ENCODE measurements at regions not wholly inside any gene's neighbourhood (a gene's known extent, or its start where the extent isn't known, plus 50 kb on each side); places are given as distances from the start of the nearest gene placed in this dataset.

DNA sequence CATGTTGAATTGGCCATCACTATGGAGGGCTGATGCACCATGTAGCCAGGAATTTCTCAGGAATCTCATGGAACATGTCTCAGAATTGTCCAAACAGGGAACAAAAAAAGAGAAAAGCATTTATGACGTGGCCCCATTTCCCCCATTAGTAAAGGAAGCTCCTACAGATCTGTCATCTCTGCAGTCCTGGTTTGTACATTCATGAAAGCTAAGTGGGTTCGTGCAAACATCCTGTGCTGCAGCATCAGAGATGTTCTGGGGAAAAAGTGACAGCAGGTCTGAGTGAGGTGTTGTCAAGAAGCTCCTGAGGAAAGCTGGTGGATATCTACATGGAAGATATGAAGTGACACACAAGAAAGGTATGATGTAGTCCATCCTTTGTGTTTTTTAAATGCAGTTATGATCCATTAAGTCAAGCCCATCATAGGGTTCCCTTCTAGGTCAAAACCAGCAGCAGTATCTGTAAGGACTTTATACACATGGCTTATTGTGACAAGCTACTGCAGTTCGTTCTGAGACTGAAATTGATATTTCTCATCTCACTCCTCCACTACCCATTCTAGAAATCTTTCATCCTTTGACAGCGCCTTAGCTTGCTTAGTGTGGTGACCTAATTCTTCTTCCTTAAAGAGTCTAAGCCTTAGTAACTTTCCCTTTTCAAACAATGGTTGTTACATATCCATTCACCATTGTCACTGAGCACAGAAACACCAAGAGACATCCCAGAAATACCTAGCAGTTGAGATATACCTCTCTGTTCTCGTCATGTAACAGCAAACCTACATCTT, 200.0 kb upstream of the TCF21 start:
- DNase-seq (ENCODE audit: low spot score), result no peak
- ChIA-PET CTCF (no interaction called here), POLR2A (ENCODE audit: low non-redundant PET) (no interaction called here)
- Histone ChIP-seq H3K27me3 (replicated peaks; ENCODE audit: insufficient read depth, low read depth, low read length, poor library complexity) (peaks cover 80% of the 10 kb centered on the region), H3K4me1 (ENCODE audit: insufficient read depth, low read length, poor library complexity, severe bottlenecking) (no peaks in the 10 kb centered on the region), H3K36me3 (ENCODE audit: insufficient read depth, low read length, poor library complexity, severe bottlenecking) (no peaks in the 10 kb centered on the region), H3K27ac (ENCODE audit: low read depth, low read length, poor library complexity, severe bottlenecking) (no peak overlapping the region), H3K4me3 (ENCODE audit: low read depth, low read length, poor library complexity, severe bottlenecking) (no peak overlapping the region), H3K9me3 (ENCODE audit: low read depth, low read length, poor library complexity, severe bottlenecking) (no peaks in the 10 kb centered on the region)
- TF ChIP-seq EZH2 (IDR thresholded peaks at IDR 0.05; ENCODE audit: borderline replicate concordance, low read depth, low read length, poor library complexity, severe bottlenecking), result no peak
- TF ChIP-seq, protein P1, sequence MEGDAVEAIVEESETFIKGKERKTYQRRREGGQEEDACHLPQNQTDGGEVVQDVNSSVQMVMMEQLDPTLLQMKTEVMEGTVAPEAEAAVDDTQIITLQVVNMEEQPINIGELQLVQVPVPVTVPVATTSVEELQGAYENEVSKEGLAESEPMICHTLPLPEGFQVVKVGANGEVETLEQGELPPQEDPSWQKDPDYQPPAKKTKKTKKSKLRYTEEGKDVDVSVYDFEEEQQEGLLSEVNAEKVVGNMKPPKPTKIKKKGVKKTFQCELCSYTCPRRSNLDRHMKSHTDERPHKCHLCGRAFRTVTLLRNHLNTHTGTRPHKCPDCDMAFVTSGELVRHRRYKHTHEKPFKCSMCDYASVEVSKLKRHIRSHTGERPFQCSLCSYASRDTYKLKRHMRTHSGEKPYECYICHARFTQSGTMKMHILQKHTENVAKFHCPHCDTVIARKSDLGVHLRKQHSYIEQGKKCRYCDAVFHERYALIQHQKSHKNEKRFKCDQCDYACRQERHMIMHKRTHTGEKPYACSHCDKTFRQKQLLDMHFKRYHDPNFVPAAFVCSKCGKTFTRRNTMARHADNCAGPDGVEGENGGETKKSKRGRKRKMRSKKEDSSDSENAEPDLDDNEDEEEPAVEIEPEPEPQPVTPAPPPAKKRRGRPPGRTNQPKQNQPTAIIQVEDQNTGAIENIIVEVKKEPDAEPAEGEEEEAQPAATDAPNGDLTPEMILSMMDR (conservative IDR thresholded peaks at IDR 0.05; ENCODE audit: low read depth, low read length), result no peak
- no TSS peak for BruUV-seq (replicated peaks)
- intact Hi-C loops (cut with micrococcal nuclease; ENCODE audit: unreplicated experiment), result no loop called here

- intact Hi-C loops (cut with micrococcal nuclease; ENCODE audit: unreplicated experiment), result no loop called here
- CTCF ChIA-PET, result no interaction called here
Measured at GRCh38 chr6:133689863-133690262, 199.1 kb upstream of the TCF21 start.

DNA sequence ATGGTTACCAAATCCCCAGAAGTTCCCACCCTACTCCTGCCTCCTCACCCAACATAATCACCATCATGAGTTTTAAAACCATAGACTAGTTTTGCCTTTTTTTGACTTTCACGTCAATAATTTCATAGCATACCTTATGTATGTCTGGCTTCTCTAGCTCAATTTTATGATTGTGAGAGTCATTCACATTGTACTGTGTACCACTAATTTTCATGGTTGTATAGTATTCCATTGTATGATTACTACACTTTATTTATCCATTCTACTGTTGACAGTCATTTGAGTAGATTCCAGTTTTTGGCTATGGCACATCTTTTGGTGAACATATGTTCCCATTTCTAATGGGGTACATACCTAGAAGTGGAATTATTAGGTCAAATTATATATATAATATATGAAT, 195.3 kb upstream of the TCF21 start:
- DNase-seq (ENCODE audit: low spot score), result no peak
- ChIA-PET POLR2A (ENCODE audit: low non-redundant PET) (no interaction called here), CTCF (no interaction called here)
- no TSS peak for BruUV-seq (replicated peaks)
- Histone ChIP-seq H3K4me3 (ENCODE audit: low read depth, low read length, poor library complexity, severe bottlenecking) (no peak overlapping the region), H3K9me3 (ENCODE audit: low read depth, low read length, poor library complexity, severe bottlenecking) (no peaks in the 10 kb centered on the region), H3K27me3 (replicated peaks; ENCODE audit: insufficient read depth, low read depth, low read length, poor library complexity) (peaks cover 71% of the 10 kb centered on the region), H3K27ac (ENCODE audit: low read depth, low read length, poor library complexity, severe bottlenecking) (no peak overlapping the region), H3K36me3 (ENCODE audit: insufficient read depth, low read length, poor library complexity, severe bottlenecking) (no peaks in the 10 kb centered on the region), H3K4me1 (ENCODE audit: insufficient read depth, low read length, poor library complexity, severe bottlenecking) (no peaks in the 10 kb centered on the region)
- intact Hi-C loops (cut with micrococcal nuclease; ENCODE audit: unreplicated experiment), result no loop called here
- TF ChIP-seq EZH2 (IDR thresholded peaks at IDR 0.05; ENCODE audit: borderline replicate concordance, low read depth, low read length, poor library complexity, severe bottlenecking), result no peak
- TF ChIP-seq, protein P1 (conservative IDR thresholded peaks at IDR 0.05; ENCODE audit: low read depth, low read length), result no peak

More at GRCh38 chr6:133689863-133690262, 199.1 kb upstream of the TCF21 start:
- no peak for TF ChIP-seq EZH2 (IDR thresholded peaks at IDR 0.05; ENCODE audit: borderline replicate concordance, low read depth, low read length, poor library complexity, severe bottlenecking)
- TF ChIP-seq, protein P1 (conservative IDR thresholded peaks at IDR 0.05; ENCODE audit: low read depth, low read length), result no peak
- H3K9me3 ChIP-seq (ENCODE audit: low read depth, low read length, poor library complexity, severe bottlenecking), result no peaks in the 10 kb centered on the region
- DNase-seq (ENCODE audit: low spot score), result no peak
- BruUV-seq (replicated peaks), result no TSS peak
- no peak overlapping the region for H3K27ac ChIP-seq (ENCODE audit: low read depth, low read length, poor library complexity, severe bottlenecking)
- H3K36me3 ChIP-seq (ENCODE audit: insufficient read depth, low read length, poor library complexity, severe bottlenecking), result no peaks in the 10 kb centered on the region
- H3K4me3 ChIP-seq (ENCODE audit: low read depth, low read length, poor library complexity, severe bottlenecking), result no peak overlapping the region
- POLR2A ChIA-PET (ENCODE audit: low non-redundant PET), result no interaction called here
- peaks cover 81% of the 10 kb centered on the region for H3K27me3 ChIP-seq (replicated peaks; ENCODE audit: insufficient read depth, low read depth, low read length, poor library complexity)
- no peaks in the 10 kb centered on the region for H3K4me1 ChIP-seq (ENCODE audit: insufficient read depth, low read length, poor library complexity, severe bottlenecking)
